ENCODE measurements at regions not wholly inside any gene's neighbourhood (a gene's known extent, or its start where the extent isn't known, plus 50 kb on each side); places are given as distances from the start of the nearest gene placed in this dataset.

DNA sequence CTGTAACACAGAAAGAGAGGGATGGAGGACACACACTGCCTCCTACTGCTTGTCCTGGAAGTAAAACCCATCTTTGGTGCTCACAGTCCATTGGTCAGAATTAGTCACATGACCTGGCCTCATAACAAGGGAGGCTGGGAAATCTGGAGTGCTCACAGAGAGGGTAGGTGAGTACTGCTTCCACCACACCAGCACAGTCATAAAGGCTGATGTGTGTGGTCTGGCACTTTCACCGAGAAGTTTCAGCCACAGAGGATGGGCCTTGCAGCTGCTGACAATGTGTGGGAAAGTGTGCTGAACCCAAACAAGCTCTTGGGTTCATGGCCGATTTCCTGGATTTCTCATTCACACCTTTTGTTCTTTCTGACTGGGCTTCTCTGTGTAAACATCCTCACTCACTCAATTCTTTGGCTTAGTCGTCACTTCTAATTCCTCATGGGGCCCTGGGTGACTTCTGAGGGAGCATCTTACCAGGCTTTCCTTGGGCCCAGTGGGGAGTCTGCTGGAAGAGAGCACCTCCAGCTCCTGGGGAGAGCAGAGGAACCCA lies 100.7 kb downstream of the ASB7 start:
- no peak overlapping the region for H3K18ac ChIP-seq (ENCODE audit: low read depth in 1 of 2, low read length in 2 of 2)
- H2AFZ ChIP-seq (ENCODE audit: low read depth, low read length) = no peak overlapping the region
- H2BK5ac ChIP-seq (ENCODE audit: low read depth, low read length, poor library complexity, severe bottlenecking) = no peak overlapping the region
- no peak overlapping the region for H2BK120ac ChIP-seq (ENCODE audit: low read depth, low read length)
- H3K9ac ChIP-seq (ENCODE audit: low read length) = no peak overlapping the region
- H3K23ac ChIP-seq (ENCODE audit: low read length in 2 of 2) = no peak overlapping the region
- peak overlapping the region; percentile 11 for H3K27ac ChIP-seq (ENCODE audit: low read length, poor library complexity, severe bottlenecking)
- H4K8ac ChIP-seq (ENCODE audit: low read length) = no peak overlapping the region
- 22% methylated on average over 3 of the region's 3 CpGs for whole genome bisulfite sequencing
- no peak overlapping the region for H4K91ac ChIP-seq (ENCODE audit: low read length)
- no peaks in the 10 kb centered on the region for H3K9me3 ChIP-seq (ENCODE audit: control insufficient read depth, low read length)
- H3K36me3 ChIP-seq (ENCODE audit: control insufficient read depth in 1 of 2, insufficient read depth in 2 of 2, low read depth in 1 of 2, low read length in 2 of 2) = no peaks in the 10 kb centered on the region
- DNase-seq = peak; percentile 65
- no peaks in the 10 kb centered on the region for H3K79me1 ChIP-seq (replicated peaks; ENCODE audit: low read length, poor library complexity, severe bottlenecking)
- H2BK15ac ChIP-seq (ENCODE audit: low read depth, poor library complexity, severe bottlenecking) = peak overlapping the region; percentile 37
- H3K4me2 ChIP-seq (ENCODE audit: low read length, poor library complexity, severe bottlenecking) = no peak overlapping the region
- no peak overlapping the region for H3K14ac ChIP-seq (ENCODE audit: low read length in 2 of 2)
- H3K27me3 ChIP-seq (ENCODE audit: control insufficient read depth in 1 of 2, insufficient read depth in 1 of 2, low read length in 2 of 2) = no peaks in the 10 kb centered on the region
- peak overlapping the region in 1 of 2 experiments; percentile 4 for H2BK12ac ChIP-seq (ENCODE audit: low read length in 2 of 2)
- H3K4me1 ChIP-seq (ENCODE audit: control insufficient read depth, insufficient read depth, low read depth, low read length) = peaks cover 7% of the 10 kb centered on the region
- no peak overlapping the region for H2AK5ac ChIP-seq (ENCODE audit: low read length, severe bottlenecking)
- H3K4ac ChIP-seq (ENCODE audit: low read depth in 1 of 2, low read length in 2 of 2) = no peak overlapping the region
- no peak overlapping the region for H3K4me3 ChIP-seq (ENCODE audit: insufficient read depth in 1 of 2, low read depth in 1 of 2, low read length in 2 of 2)

DNA sequence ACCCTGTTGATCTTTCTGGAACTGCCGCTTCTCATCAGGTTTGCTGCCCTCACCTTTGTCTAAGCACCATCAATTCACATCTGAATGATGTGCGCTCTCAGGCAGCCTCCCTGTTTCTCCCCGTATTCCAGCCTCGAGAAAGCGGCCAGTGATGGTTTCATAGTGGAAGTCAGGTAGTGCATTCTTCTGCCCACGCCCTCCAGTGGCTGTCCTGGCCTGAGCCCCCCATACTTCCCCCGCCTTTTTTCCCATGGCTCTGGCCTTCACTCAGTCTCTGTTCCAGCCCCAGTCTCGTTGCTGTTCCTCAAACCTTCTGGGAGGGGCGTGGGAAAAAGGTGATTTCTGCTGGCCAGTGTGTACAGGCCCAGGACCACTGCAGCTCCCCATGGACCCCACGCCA lies 101.3 kb downstream of the ASB7 start:
- Histone ChIP-seq H3K18ac (ENCODE audit: low read depth in 1 of 2, low read length in 2 of 2) (no peak overlapping the region), H3K4ac (ENCODE audit: low read depth in 1 of 2, low read length in 2 of 2) (no peak overlapping the region), H3K23ac (ENCODE audit: low read length in 2 of 2) (no peak overlapping the region), H2BK12ac (ENCODE audit: low read length in 2 of 2) (peak overlapping the region in 1 of 2 experiments; percentile 37), H3K36me3 (ENCODE audit: control insufficient read depth in 1 of 2, insufficient read depth in 2 of 2, low read depth in 1 of 2, low read length in 2 of 2) (no peaks in the 10 kb centered on the region), H4K91ac (ENCODE audit: low read length) (peak overlapping the region; percentile 18), H3K79me1 (replicated peaks; ENCODE audit: low read length, poor library complexity, severe bottlenecking) (no peaks in the 10 kb centered on the region), H2AFZ (ENCODE audit: low read depth, low read length) (no peak overlapping the region), H3K9me3 (ENCODE audit: control insufficient read depth, low read length) (no peaks in the 10 kb centered on the region), H3K9ac (ENCODE audit: low read length) (no peak overlapping the region), H4K8ac (ENCODE audit: low read length) (no peak overlapping the region), H2BK120ac (ENCODE audit: low read depth, low read length) (peak overlapping the region; percentile 65), H3K4me1 (ENCODE audit: control insufficient read depth, insufficient read depth, low read depth, low read length) (peaks cover 7% of the 10 kb centered on the region), H2BK15ac (ENCODE audit: low read depth, poor library complexity, severe bottlenecking) (no peak overlapping the region), H3K4me3 (ENCODE audit: insufficient read depth in 1 of 2, low read depth in 1 of 2, low read length in 2 of 2) (no peak overlapping the region), H2AK5ac (ENCODE audit: low read length, severe bottlenecking) (no peak overlapping the region), H3K14ac (ENCODE audit: low read length in 2 of 2) (no peak overlapping the region), H3K4me2 (ENCODE audit: low read length, poor library complexity, severe bottlenecking) (no peak overlapping the region), H2BK5ac (ENCODE audit: low read depth, low read length, poor library complexity, severe bottlenecking) (no peak overlapping the region), H3K27ac (ENCODE audit: low read length, poor library complexity, severe bottlenecking) (no peak overlapping the region), H3K27me3 (ENCODE audit: control insufficient read depth in 1 of 2, insufficient read depth in 1 of 2, low read length in 2 of 2) (no peaks in the 10 kb centered on the region)
- no peak for DNase-seq
- WGBS = 94% methylated on average over 10 of the region's 10 CpGs

DNA sequence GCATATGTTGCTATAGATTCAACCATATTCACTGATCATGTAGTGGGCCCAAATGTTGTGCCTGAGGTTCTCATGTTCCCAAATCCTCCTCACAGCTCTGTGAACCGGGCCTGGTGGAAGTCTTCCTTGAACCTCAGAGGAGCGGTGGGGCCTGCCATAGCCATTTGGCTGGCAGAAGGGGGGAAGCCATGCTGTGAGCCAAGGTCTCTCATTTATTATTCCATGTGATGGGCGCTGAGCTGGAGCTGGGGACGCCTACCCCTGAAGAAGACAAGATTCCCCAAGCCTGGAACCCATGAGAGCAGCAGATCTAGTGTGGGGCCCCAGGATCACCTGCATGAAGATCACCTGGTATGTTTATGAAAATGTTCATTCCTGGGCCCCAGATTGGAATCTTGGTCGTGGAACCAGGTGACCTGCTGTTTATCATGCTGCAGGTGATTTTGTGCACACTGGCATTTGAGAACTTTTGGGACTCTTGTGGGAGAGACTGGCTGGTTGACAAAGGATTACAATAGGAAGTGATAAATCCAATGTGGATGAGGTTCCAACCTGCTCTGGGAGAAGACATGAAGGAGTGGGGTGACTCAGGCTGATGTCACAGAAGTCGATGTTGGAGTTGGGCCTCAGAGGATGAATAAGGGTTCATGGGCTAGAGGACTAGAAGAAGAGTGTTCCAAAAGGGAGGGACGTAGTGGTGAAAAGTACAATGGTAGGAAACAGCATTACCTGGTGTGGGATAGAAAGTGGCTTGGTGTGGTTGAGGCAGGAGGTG lies 102.1 kb downstream of the ASB7 start:
- Histone ChIP-seq H3K4ac (ENCODE audit: low read depth in 1 of 2, low read length in 2 of 2) (no peak overlapping the region), H2BK15ac (ENCODE audit: low read depth, poor library complexity, severe bottlenecking) (no peak overlapping the region), H3K4me3 (ENCODE audit: insufficient read depth in 1 of 2, low read depth in 1 of 2, low read length in 2 of 2) (peak overlapping the region in 1 of 2 experiments; percentile 9), H2AFZ (ENCODE audit: low read depth, low read length) (no peak overlapping the region), H3K9ac (ENCODE audit: low read length) (no peak overlapping the region), H3K4me1 (ENCODE audit: control insufficient read depth, insufficient read depth, low read depth, low read length) (peaks cover 7% of the 10 kb centered on the region), H3K27ac (ENCODE audit: low read length, poor library complexity, severe bottlenecking) (no peak overlapping the region), H3K4me2 (ENCODE audit: low read length, poor library complexity, severe bottlenecking) (no peak overlapping the region), H2BK120ac (ENCODE audit: low read depth, low read length) (no peak overlapping the region), H3K18ac (ENCODE audit: low read depth in 1 of 2, low read length in 2 of 2) (no peak overlapping the region), H3K79me1 (replicated peaks; ENCODE audit: low read length, poor library complexity, severe bottlenecking) (no peaks in the 10 kb centered on the region), H2BK12ac (ENCODE audit: low read length in 2 of 2) (no peak overlapping the region), H2AK5ac (ENCODE audit: low read length, severe bottlenecking) (no peak overlapping the region), H4K8ac (ENCODE audit: low read length) (no peak overlapping the region), H2BK5ac (ENCODE audit: low read depth, low read length, poor library complexity, severe bottlenecking) (no peak overlapping the region), H3K36me3 (ENCODE audit: control insufficient read depth in 1 of 2, insufficient read depth in 2 of 2, low read depth in 1 of 2, low read length in 2 of 2) (no peaks in the 10 kb centered on the region), H4K91ac (ENCODE audit: low read length) (no peak overlapping the region), H3K27me3 (ENCODE audit: control insufficient read depth in 1 of 2, insufficient read depth in 1 of 2, low read length in 2 of 2) (no peaks in the 10 kb centered on the region), H3K14ac (ENCODE audit: low read length in 2 of 2) (no peak overlapping the region), H3K9me3 (ENCODE audit: control insufficient read depth, low read length) (no peaks in the 10 kb centered on the region), H3K23ac (ENCODE audit: low read length in 2 of 2) (no peak overlapping the region)
- peak; percentile 39 for DNase-seq
- 65% methylated on average over 7 of the region's 7 CpGs for WGBS

DNA sequence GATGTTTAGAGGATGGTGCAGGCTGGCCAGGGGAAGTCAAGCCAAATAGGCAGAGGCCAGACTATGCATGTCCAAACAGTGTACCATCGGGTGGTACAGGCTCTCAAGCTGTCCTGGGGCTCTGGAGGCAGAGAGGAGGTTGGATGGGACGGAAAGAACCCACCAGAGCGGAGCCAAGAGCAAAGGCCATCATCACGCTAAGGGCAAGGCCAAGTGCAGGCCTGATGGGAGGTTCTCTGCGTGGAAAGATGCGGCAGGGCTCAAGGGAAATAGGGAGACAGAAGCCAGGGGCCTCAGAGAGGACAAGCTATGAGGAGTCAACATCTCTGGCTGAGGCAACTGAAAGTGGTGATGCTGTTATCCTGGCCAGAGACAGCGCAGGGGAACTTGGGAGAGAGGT lies 102.7 kb downstream of the ASB7 start:
- Histone ChIP-seq H3K23ac (ENCODE audit: low read length in 2 of 2) (no peak overlapping the region), H3K9ac (ENCODE audit: low read length) (peak overlapping the region; percentile 3)

More for the DNA sequence above, 102.7 kb downstream of the ASB7 start:
- no peak overlapping the region for H3K4ac ChIP-seq (ENCODE audit: low read depth in 1 of 2, low read length in 2 of 2)
- H4K8ac ChIP-seq (ENCODE audit: low read length) = no peak overlapping the region
- no peaks in the 10 kb centered on the region for H3K36me3 ChIP-seq (ENCODE audit: control insufficient read depth in 1 of 2, insufficient read depth in 2 of 2, low read depth in 1 of 2, low read length in 2 of 2)
- H2BK120ac ChIP-seq (ENCODE audit: low read depth, low read length) = no peak overlapping the region
- H2BK12ac ChIP-seq (ENCODE audit: low read length in 2 of 2) = peak overlapping the region in 1 of 2 experiments; percentile 37
- no peaks in the 10 kb centered on the region for H3K27me3 ChIP-seq (ENCODE audit: control insufficient read depth in 1 of 2, insufficient read depth in 1 of 2, low read length in 2 of 2)
- H3K4me3 ChIP-seq (ENCODE audit: insufficient read depth in 1 of 2, low read depth in 1 of 2, low read length in 2 of 2) = peak overlapping the region in 1 of 2 experiments; percentile 9
- no peak overlapping the region for H3K14ac ChIP-seq (ENCODE audit: low read length in 2 of 2)
- 96% methylated on average over 7 of the region's 7 CpGs for WGBS
- H2BK15ac ChIP-seq (ENCODE audit: low read depth, poor library complexity, severe bottlenecking) = no peak overlapping the region
- H3K27ac ChIP-seq (ENCODE audit: low read length, poor library complexity, severe bottlenecking) = no peak overlapping the region
- no peak for DNase-seq
- H3K4me2 ChIP-seq (ENCODE audit: low read length, poor library complexity, severe bottlenecking) = no peak overlapping the region
- H2BK5ac ChIP-seq (ENCODE audit: low read depth, low read length, poor library complexity, severe bottlenecking) = no peak overlapping the region
- H3K4me1 ChIP-seq (ENCODE audit: control insufficient read depth, insufficient read depth, low read depth, low read length) = peaks cover 7% of the 10 kb centered on the region
- H2AK5ac ChIP-seq (ENCODE audit: low read length, severe bottlenecking) = no peak overlapping the region
- H3K79me1 ChIP-seq (replicated peaks; ENCODE audit: low read length, poor library complexity, severe bottlenecking) = no peaks in the 10 kb centered on the region
- H3K18ac ChIP-seq (ENCODE audit: low read depth in 1 of 2, low read length in 2 of 2) = no peak overlapping the region
- H3K9me3 ChIP-seq (ENCODE audit: control insufficient read depth, low read length) = no peaks in the 10 kb centered on the region
- H4K91ac ChIP-seq (ENCODE audit: low read length) = no peak overlapping the region
- no peak overlapping the region for H2AFZ ChIP-seq (ENCODE audit: low read depth, low read length)

All from mesenchymal stem cell (in vitro differentiated cells and primary cell).